LNCaP clone FGC (cell line): ENCODE measurements at regions not wholly inside any gene's neighbourhood (a gene's known extent, or its start where the extent isn't known, plus 50 kb on each side); places are given as distances from the start of the nearest gene placed in this dataset.
"Not testable (repeated sequence)": the region's sequence is repeated elsewhere in the genome, so short reads cannot be mapped to it uniquely, and the experiment has no call there.

Experiments used
- DNase-seq: peaks from one replicate; pipeline ENCODE4 v3.0.0-alpha.2; 2011; ENCODE audit warnings: low read depth
- H3K4me3 ChIP-seq: 2 replicates; pipeline ENCODE4 v1.5.1; 2011; ENCODE audit warnings: mild to moderate bottlenecking, low read depth, low read length, control low read depth
- CTCF ChIP-seq: IDR thresholded peaks from 2 replicates; pipeline ENCODE4 v1.5.1; 2012; ENCODE audit warnings: mild to moderate bottlenecking; ENCODE audit not compliant: control insufficient read depth, insufficient read depth; ENCODE audit errors: extremely low read depth

- no peak for DNase-seq
- no peak for TF ChIP-seq CTCF
- no peak overlapping the region for H3K4me3 ChIP-seq
Measured at GRCh38 chr2:217356142-217356541, 496.3 kb upstream of the TNP1 start.

GRCh38 chr2:217353591-217353990 is 493.7 kb upstream of the TNP1 start:
- no peak for TF ChIP-seq CTCF
- no peak for DNase-seq

GRCh38 chr2:217351378-217351777 is 491.5 kb upstream of the TNP1 start:
- DNase-seq: no peak
- no peak overlapping the region for H3K4me3 ChIP-seq
- no peak for TF ChIP-seq CTCF

More at GRCh38 chr2:217353591-217353990, 493.7 kb upstream of the TNP1 start:
- no peak overlapping the region for H3K4me3 ChIP-seq

GRCh38 chr2:217349251-217349650 is 489.4 kb upstream of the TNP1 start:
- H3K4me3 ChIP-seq: no peak overlapping the region

GRCh38 chr2:217347630-217348029 is 487.8 kb upstream of the TNP1 start:
- not testable (repeated sequence) for DNase-seq, H3K4me3 ChIP-seq

More at GRCh38 chr2:217349251-217349650, 489.4 kb upstream of the TNP1 start:
- DNase-seq: no peak
- TF ChIP-seq CTCF: no peak

- DNase-seq, H3K4me3 ChIP-seq: not testable (repeated sequence)
Measured at GRCh38 chr2:217346043-217346442, 486.2 kb upstream of the TNP1 start.

GRCh38 chr2:217340899-217341298 is 481.0 kb upstream of the TNP1 start:
- H3K4me3 ChIP-seq: no peak overlapping the region
- DNase-seq: no peak
- no peak for TF ChIP-seq CTCF

GRCh38 chr2:217340176-217340575 is 480.3 kb upstream of the TNP1 start:
- H3K4me3 ChIP-seq: no peak overlapping the region
- no peak for TF ChIP-seq CTCF
- DNase-seq: peak; percentile 52
